HEK293 (cell line): ENCODE measurements at regions not wholly inside any gene's neighbourhood (a gene's known extent, or its start where the extent isn't known, plus 50 kb on each side); places are given as distances from the start of the nearest gene placed in this dataset.

Experiments used
- BCL11A ChIP-seq: fragments of 450-650 bp; formaldehyde crosslinking; IDR thresholded peaks from 2 replicates; pipeline ENCODE4 v1.5.1; 2016; ENCODE audit warnings: low read depth, missing biosample characterization, missing genetic modification characterization
- BCL11B ChIP-seq: fragments of 450-650 bp; formaldehyde crosslinking; IDR thresholded peaks from 2 replicates; pipeline ENCODE4 v1.5.1; 2016; ENCODE audit warnings: low read depth, missing biosample characterization, missing genetic modification characterization
- GLIS2 ChIP-seq: fragments of 450-650 bp; formaldehyde crosslinking; IDR thresholded peaks from 2 replicates; pipeline ENCODE4 v1.5.1; 2016; ENCODE audit warnings: missing biosample characterization, missing genetic modification characterization
- HOXC10 ChIP-seq: sonication (generic); formaldehyde crosslinking; IDR thresholded peaks from 2 replicates; pipeline ENCODE4 v1.8.1; 2023; ENCODE audit warnings: mild to moderate bottlenecking, missing genetic modification reagents
- SALL2 ChIP-seq: fragments of 450-650 bp; formaldehyde crosslinking; IDR thresholded peaks from 2 replicates; pipeline ENCODE4 v1.5.0; 2017; ENCODE audit warnings: missing biosample characterization, mild to moderate bottlenecking, missing genetic modification characterization, borderline replicate concordance
- WT1 ChIP-seq: fragments of 450-650 bp; formaldehyde crosslinking; IDR thresholded peaks from 2 replicates; pipeline ENCODE4 v1.5.1; 2016; ENCODE audit warnings: missing biosample characterization, missing genetic modification characterization
- ZBTB17 ChIP-seq: fragments of 450-650 bp; formaldehyde crosslinking; IDR thresholded peaks from 2 replicates; pipeline ENCODE4 v1.5.1; 2016; ENCODE audit warnings: missing biosample characterization, missing genetic modification characterization
- ZFHX2 ChIP-seq: fragments of 450-650 bp; formaldehyde crosslinking; conservative IDR thresholded peaks from 2 replicates; pipeline ENCODE4 v1.5.1; 2016; ENCODE audit warnings: missing biosample characterization, missing genetic modification characterization
- ZNF10 ChIP-seq: fragments of 450-650 bp; formaldehyde crosslinking; IDR thresholded peaks from 2 replicates; pipeline ENCODE4 v1.5.1; 2017; ENCODE audit warnings: missing biosample characterization, missing genetic modification characterization
- ZNF114 ChIP-seq: fragments of 450-650 bp; formaldehyde crosslinking; IDR thresholded peaks from 2 replicates; pipeline ENCODE4 v1.5.0; 2017; ENCODE audit warnings: missing biosample characterization, missing genetic modification characterization
- ZNF138 ChIP-seq: fragments of 450-650 bp; formaldehyde crosslinking; IDR thresholded peaks from 2 replicates; pipeline ENCODE4 v1.5.1; 2016; ENCODE audit warnings: missing biosample characterization, missing genetic modification characterization, borderline replicate concordance
- ZNF140 ChIP-seq: fragments of 450-650 bp; formaldehyde crosslinking; IDR thresholded peaks from 2 replicates; pipeline ENCODE4 v1.5.1; 2016; ENCODE audit warnings: missing biosample characterization, missing genetic modification characterization
- ZNF214 ChIP-seq: fragments of 450-650 bp; formaldehyde crosslinking; IDR thresholded peaks from 2 replicates; pipeline ENCODE4 v1.5.1; 2017; ENCODE audit warnings: missing biosample characterization, mild to moderate bottlenecking, missing genetic modification characterization, borderline replicate concordance
- ZNF292 ChIP-seq: fragments of 450-650 bp; formaldehyde crosslinking; IDR thresholded peaks from 2 replicates; pipeline ENCODE4 v1.5.1; 2016; ENCODE audit warnings: low read depth, missing biosample characterization, missing genetic modification characterization, borderline replicate concordance
- ZNF302 ChIP-seq: fragments of 450-650 bp; formaldehyde crosslinking; IDR thresholded peaks from 2 replicates; pipeline ENCODE4 v1.5.1; 2016; ENCODE audit warnings: missing biosample characterization, missing genetic modification characterization, low read depth
- ZNF37A ChIP-seq: fragments of 450-650 bp; IDR thresholded peaks from 2 replicates; pipeline ENCODE4 v1.5.1; 2018; ENCODE audit warnings: missing biosample characterization, missing genetic modification characterization
- ZNF701 ChIP-seq: fragments of 450-650 bp; formaldehyde crosslinking; IDR thresholded peaks from 2 replicates; pipeline ENCODE4 v1.5.1; 2016; ENCODE audit warnings: missing biosample characterization, missing genetic modification characterization
- ZNF707 ChIP-seq: fragments of 450-650 bp; formaldehyde crosslinking; IDR thresholded peaks from 2 replicates; pipeline ENCODE4 v1.5.1; 2016; ENCODE audit warnings: missing biosample characterization, missing genetic modification characterization
- ZNF792 ChIP-seq: fragments of 450-650 bp; formaldehyde crosslinking; IDR thresholded peaks from 2 replicates; pipeline ENCODE4 v1.5.1; 2016; ENCODE audit warnings: missing biosample characterization, missing genetic modification characterization
- ZSCAN30 ChIP-seq: fragments of 450-650 bp; IDR thresholded peaks from 2 replicates; pipeline ENCODE4 v1.5.1; 2018; ENCODE audit warnings: missing biosample characterization, mild to moderate bottlenecking, missing genetic modification characterization, moderate library complexity
- TF ChIP-seq, protein P1 (sequence below): fragments of 450-650 bp; formaldehyde crosslinking; IDR thresholded peaks from 2 replicates; pipeline ENCODE4 v1.5.1; 2016; ENCODE audit warnings: missing biosample characterization, missing genetic modification characterization
- TF ChIP-seq, protein P2 (sequence below): fragments of 450-650 bp; formaldehyde crosslinking; IDR thresholded peaks from 2 replicates; pipeline ENCODE4 v1.5.1; 2016; ENCODE audit warnings: missing biosample characterization, missing genetic modification characterization
- TF ChIP-seq, protein P3 (sequence below): fragments of 450-650 bp; formaldehyde crosslinking; IDR thresholded peaks from 2 replicates; pipeline ENCODE4 v1.5.1; 2017; ENCODE audit warnings: missing biosample characterization, missing genetic modification characterization
- TF ChIP-seq, protein P4 (sequence below): fragments of 450-650 bp; formaldehyde crosslinking; IDR thresholded peaks from 2 replicates; pipeline ENCODE4 v1.5.1; 2017; ENCODE audit warnings: missing biosample characterization, missing genetic modification characterization
- TF ChIP-seq, protein P5 (sequence below): fragments of 450-650 bp; formaldehyde crosslinking; IDR thresholded peaks from 2 replicates; pipeline ENCODE4 v1.5.1; 2016; ENCODE audit warnings: missing biosample characterization, missing genetic modification characterization
- TF ChIP-seq, protein P6 (sequence below): fragments of 450-650 bp; formaldehyde crosslinking; optimal IDR thresholded peaks from 2 replicates; pipeline ENCODE3; 2016; ENCODE audit warnings: missing biosample characterization, mild to moderate bottlenecking, missing genetic modification characterization

DNA sequence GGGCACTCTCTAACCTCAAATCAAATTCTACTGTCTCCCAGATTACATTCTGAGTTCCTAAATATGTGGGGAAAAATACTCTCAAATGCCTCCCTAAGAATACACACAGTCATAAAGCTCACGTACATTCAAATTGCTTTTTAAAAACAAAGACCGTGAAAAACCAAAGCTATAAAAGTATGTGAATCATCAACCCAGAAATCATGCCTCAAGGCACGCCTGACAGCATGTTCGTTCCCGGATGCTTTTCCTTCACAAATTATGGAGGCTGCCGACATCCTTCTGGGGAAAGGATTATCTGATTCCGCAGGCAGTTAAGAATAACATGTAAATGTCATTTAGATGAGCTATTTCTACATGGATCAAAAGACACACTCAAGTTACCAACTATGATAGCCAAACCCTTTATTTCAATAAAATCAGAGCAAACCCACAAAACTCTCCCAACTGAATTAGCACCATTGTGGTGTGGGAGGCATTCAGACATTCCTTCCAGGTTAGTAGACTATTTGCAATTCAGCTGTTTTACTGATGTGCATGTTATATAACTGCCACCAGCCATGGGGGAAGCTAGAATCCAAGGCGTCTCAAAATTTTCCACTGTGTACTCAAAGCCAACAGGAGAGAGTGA is 398.2 kb upstream of the TRIB2 start (continued):
- TF ChIP-seq, protein P1, sequence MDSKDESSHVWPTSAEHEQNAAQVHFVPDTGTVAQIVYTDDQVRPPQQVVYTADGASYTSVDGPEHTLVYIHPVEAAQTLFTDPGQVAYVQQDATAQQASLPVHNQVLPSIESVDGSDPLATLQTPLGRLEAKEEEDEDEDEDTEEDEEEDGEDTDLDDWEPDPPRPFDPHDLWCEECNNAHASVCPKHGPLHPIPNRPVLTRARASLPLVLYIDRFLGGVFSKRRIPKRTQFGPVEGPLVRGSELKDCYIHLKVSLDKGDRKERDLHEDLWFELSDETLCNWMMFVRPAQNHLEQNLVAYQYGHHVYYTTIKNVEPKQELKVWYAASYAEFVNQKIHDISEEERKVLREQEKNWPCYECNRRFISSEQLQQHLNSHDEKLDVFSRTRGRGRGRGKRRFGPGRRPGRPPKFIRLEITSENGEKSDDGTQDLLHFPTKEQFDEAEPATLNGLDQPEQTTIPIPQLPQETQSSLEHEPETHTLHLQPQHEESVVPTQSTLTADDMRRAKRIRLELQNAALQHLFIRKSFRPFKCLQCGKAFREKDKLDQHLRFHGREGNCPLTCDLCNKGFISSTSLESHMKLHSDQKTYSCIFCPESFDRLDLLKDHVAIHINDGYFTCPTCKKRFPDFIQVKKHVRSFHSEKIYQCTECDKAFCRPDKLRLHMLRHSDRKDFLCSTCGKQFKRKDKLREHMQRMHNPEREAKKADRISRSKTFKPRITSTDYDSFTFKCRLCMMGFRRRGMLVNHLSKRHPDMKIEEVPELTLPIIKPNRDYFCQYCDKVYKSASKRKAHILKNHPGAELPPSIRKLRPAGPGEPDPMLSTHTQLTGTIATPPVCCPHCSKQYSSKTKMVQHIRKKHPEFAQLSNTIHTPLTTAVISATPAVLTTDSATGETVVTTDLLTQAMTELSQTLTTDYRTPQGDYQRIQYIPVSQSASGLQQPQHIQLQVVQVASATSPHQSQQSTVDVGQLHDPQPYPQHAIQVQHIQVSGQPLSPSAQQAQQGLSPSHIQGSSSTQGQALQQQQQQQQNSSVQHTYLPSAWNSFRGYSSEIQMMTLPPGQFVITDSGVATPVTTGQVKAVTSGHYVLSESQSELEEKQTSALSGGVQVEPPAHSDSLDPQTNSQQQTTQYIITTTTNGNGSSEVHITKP (tag by site-specific recombination): no peak
- TF ChIP-seq, protein P2, sequence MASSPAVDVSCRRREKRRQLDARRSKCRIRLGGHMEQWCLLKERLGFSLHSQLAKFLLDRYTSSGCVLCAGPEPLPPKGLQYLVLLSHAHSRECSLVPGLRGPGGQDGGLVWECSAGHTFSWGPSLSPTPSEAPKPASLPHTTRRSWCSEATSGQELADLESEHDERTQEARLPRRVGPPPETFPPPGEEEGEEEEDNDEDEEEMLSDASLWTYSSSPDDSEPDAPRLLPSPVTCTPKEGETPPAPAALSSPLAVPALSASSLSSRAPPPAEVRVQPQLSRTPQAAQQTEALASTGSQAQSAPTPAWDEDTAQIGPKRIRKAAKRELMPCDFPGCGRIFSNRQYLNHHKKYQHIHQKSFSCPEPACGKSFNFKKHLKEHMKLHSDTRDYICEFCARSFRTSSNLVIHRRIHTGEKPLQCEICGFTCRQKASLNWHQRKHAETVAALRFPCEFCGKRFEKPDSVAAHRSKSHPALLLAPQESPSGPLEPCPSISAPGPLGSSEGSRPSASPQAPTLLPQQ (tag by site-specific recombination): no peak
- peak; percentile 25; the same call in 1 of the 2 replicates for TF ChIP-seq ZFHX2 (tag by site-specific recombination)
- TF ChIP-seq, protein P3, sequence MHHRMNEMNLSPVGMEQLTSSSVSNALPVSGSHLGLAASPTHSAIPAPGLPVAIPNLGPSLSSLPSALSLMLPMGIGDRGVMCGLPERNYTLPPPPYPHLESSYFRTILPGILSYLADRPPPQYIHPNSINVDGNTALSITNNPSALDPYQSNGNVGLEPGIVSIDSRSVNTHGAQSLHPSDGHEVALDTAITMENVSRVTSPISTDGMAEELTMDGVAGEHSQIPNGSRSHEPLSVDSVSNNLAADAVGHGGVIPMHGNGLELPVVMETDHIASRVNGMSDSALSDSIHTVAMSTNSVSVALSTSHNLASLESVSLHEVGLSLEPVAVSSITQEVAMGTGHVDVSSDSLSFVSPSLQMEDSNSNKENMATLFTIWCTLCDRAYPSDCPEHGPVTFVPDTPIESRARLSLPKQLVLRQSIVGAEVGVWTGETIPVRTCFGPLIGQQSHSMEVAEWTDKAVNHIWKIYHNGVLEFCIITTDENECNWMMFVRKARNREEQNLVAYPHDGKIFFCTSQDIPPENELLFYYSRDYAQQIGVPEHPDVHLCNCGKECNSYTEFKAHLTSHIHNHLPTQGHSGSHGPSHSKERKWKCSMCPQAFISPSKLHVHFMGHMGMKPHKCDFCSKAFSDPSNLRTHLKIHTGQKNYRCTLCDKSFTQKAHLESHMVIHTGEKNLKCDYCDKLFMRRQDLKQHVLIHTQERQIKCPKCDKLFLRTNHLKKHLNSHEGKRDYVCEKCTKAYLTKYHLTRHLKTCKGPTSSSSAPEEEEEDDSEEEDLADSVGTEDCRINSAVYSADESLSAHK (tag by site-specific recombination): peak; percentile 83
- TF ChIP-seq, protein P4, sequence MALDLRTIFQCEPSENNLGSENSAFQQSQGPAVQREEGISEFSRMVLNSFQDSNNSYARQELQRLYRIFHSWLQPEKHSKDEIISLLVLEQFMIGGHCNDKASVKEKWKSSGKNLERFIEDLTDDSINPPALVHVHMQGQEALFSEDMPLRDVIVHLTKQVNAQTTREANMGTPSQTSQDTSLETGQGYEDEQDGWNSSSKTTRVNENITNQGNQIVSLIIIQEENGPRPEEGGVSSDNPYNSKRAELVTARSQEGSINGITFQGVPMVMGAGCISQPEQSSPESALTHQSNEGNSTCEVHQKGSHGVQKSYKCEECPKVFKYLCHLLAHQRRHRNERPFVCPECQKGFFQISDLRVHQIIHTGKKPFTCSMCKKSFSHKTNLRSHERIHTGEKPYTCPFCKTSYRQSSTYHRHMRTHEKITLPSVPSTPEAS (tag by site-specific recombination): 0 out of 2 replicates have a peak, but pooled peaks have one; percentile 15
- peak; percentile 49; the same call in 1 of the 2 replicates for TF ChIP-seq BCL11A (tag by site-specific recombination)
- no peak for TF ChIP-seq ZNF140 (tag by site-specific recombination)
- TF ChIP-seq ZNF138 (tag by site-specific recombination): no peak
- no peak for TF ChIP-seq ZNF292 (tag by site-specific recombination)
- TF ChIP-seq ZNF114 (tag by site-specific recombination): no peak
- TF ChIP-seq, protein P5, sequence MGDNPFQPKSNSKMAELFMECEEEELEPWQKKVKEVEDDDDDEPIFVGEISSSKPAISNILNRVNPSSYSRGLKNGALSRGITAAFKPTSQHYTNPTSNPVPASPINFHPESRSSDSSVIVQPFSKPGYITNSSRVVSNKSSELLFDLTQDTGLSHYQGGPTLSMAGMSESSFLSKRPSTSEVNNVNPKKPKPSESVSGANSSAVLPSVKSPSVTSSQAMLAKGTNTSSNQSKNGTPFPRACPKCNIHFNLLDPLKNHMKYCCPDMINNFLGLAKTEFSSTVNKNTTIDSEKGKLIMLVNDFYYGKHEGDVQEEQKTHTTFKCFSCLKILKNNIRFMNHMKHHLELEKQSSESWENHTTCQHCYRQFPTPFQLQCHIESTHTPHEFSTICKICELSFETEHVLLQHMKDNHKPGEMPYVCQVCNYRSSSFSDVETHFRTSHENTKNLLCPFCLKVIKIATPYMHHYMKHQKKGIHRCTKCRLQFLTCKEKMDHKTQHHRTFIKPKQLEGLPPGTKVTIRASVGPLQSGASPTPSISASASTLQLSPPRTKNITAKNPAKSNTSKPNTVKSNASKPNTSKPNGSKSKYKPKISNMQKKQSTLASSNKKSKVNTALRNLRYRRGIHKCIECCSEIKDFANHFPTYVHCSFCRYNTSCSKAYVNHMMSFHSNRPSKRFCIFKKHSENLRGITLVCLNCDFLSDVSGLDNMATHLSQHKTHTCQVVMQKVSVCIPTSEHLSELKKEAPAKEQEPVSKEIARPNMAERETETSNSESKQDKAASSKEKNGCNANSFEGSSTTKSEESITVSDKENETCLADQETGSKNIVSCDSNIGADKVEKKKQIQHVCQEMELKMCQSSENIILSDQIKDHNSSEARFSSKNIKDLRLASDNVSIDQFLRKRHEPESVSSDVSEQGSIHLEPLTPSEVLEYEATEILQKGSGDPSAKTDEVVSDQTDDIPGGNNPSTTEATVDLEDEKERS (tag by site-specific recombination): no peak
- no peak for TF ChIP-seq ZSCAN30 (tag by site-specific recombination)
- TF ChIP-seq ZNF214 (tag by site-specific recombination): no peak
- no peak for TF ChIP-seq ZNF37A (tag by site-specific recombination)
- TF ChIP-seq ZNF707: no peak
- no peak for TF ChIP-seq GLIS2 (tag by site-specific recombination)
- TF ChIP-seq BCL11B (tag by site-specific recombination): 0 out of 2 replicates have a peak, but pooled peaks have one; percentile 47
- TF ChIP-seq ZNF10 (tag by site-specific recombination): peak; percentile 69
- no peak for TF ChIP-seq ZNF302 (tag by site-specific recombination)
- TF ChIP-seq HOXC10 (CRISPR knock-in tag): no peak
- no peak for TF ChIP-seq SALL2 (tag by site-specific recombination)
- TF ChIP-seq, protein P6, sequence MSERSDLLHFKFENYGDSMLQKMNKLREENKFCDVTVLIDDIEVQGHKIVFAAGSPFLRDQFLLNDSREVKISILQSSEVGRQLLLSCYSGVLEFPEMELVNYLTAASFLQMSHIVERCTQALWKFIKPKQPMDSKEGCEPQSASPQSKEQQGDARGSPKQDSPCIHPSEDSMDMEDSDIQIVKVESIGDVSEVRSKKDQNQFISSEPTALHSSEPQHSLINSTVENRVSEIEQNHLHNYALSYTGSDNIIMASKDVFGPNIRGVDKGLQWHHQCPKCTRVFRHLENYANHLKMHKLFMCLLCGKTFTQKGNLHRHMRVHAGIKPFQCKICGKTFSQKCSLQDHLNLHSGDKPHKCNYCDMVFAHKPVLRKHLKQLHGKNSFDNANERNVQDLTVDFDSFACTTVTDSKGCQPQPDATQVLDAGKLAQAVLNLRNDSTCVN: no peak
- no peak for TF ChIP-seq ZNF701 (tag by site-specific recombination)
- TF ChIP-seq ZNF792 (tag by site-specific recombination): no peak
- TF ChIP-seq ZBTB17 (tag by site-specific recombination): peak; percentile 34; the same call in 1 of the 2 replicates
- TF ChIP-seq WT1 (tag by site-specific recombination): peak; percentile 83
